Skeletal muscle cell (primary cell): ENCODE measurements at regions not wholly inside any gene's neighbourhood (a gene's known extent, or its start where the extent isn't known, plus 50 kb on each side); places are given as distances from the start of the nearest gene placed in this dataset.
A peak's percentile ranks its signal among the peaks of the same experiment; 100 is the strongest.

Source experiments
- DNase-seq: peaks from one replicate; pipeline ENCODE4 v3.0.0-alpha.2; 2010; ENCODE audit warnings: low read depth
- H3K4me3 ChIP-seq: 2 replicates; pipeline ENCODE4 v1.5.1; 2011; ENCODE audit warnings: low read depth, mild to moderate bottlenecking, control low read depth, low read length, moderate library complexity

- no peak overlapping the region for H3K4me3 ChIP-seq
- DNase-seq, result no peak
Measured at GRCh38 chr13:97559030-97559429, 125.1 kb downstream of the RAP2A start.

- no peak overlapping the region for H3K4me3 ChIP-seq
- DNase-seq, result no peak
Measured at GRCh38 chr13:97559981-97560380, 126.0 kb downstream of the RAP2A start.

- H3K4me3 ChIP-seq, result no peak overlapping the region
- DNase-seq, result no peak
Measured at GRCh38 chr13:97561182-97561581, 127.2 kb downstream of the RAP2A start.

- no peak overlapping the region for H3K4me3 ChIP-seq
- no peak for DNase-seq
Measured at GRCh38 chr13:97562962-97563361, 129.0 kb downstream of the RAP2A start.

GRCh38 chr13:97564956-97565355 lies 131.0 kb downstream of the RAP2A start:
- H3K4me3 ChIP-seq, result no peak overlapping the region
- DNase-seq, result no peak

- H3K4me3 ChIP-seq, result no peak overlapping the region
- no peak for DNase-seq
Measured at GRCh38 chr13:97565906-97566305, 131.9 kb downstream of the RAP2A start.

GRCh38 chr13:97566907-97567306 lies 132.9 kb downstream of the RAP2A start:
- H3K4me3 ChIP-seq, result no peak overlapping the region
- DNase-seq, result no peak

GRCh38 chr13:97567510-97568243 lies 133.7 kb downstream of the RAP2A start:
- DNase-seq, result peak; percentile 29
- H3K4me3 ChIP-seq, result no peak overlapping the region

GRCh38 chr13:97568850-97569249 lies 134.9 kb downstream of the RAP2A start:
- no peak for DNase-seq

GRCh38 chr13:97569841-97570240 lies 135.9 kb downstream of the RAP2A start:
- DNase-seq, result no peak
- no peak overlapping the region for H3K4me3 ChIP-seq

More at GRCh38 chr13:97568850-97569249, 134.9 kb downstream of the RAP2A start:
- H3K4me3 ChIP-seq, result no peak overlapping the region

- no peak overlapping the region for H3K4me3 ChIP-seq
- no peak for DNase-seq
Measured at GRCh38 chr13:97570442-97570841, 136.5 kb downstream of the RAP2A start.

- DNase-seq, result no peak
- no peak overlapping the region for H3K4me3 ChIP-seq
Measured at GRCh38 chr13:97573011-97573410, 139.0 kb downstream of the RAP2A start.

GRCh38 chr13:97574926-97575325 lies 141.0 kb downstream of the RAP2A start:
- H3K4me3 ChIP-seq, result no peak overlapping the region
- no peak for DNase-seq

GRCh38 chr13:97577026-97577425 lies 143.1 kb downstream of the RAP2A start:
- DNase-seq, result no peak
- H3K4me3 ChIP-seq, result no peak overlapping the region

GRCh38 chr13:97582170-97582569 lies 148.2 kb downstream of the RAP2A start:
- H3K4me3 ChIP-seq, result no peak overlapping the region
- no peak for DNase-seq

GRCh38 chr13:97583907-97584497 lies 150.0 kb downstream of the RAP2A start:
- DNase-seq, result no peak
- no peak overlapping the region for H3K4me3 ChIP-seq

- no peak for DNase-seq
- no peak overlapping the region for H3K4me3 ChIP-seq
Measured at GRCh38 chr13:97586941-97587340, 153.0 kb downstream of the RAP2A start.

- no peak for DNase-seq
- no peak overlapping the region for H3K4me3 ChIP-seq
Measured at GRCh38 chr13:97588993-97589392, 155.0 kb downstream of the RAP2A start.

GRCh38 chr13:97600458-97601075 lies 166.6 kb downstream of the RAP2A start:
- no peak overlapping the region for H3K4me3 ChIP-seq
- DNase-seq, result peak; percentile 43

GRCh38 chr13:97615266-97615665 lies 181.3 kb downstream of the RAP2A start:
- DNase-seq, result no peak
- H3K4me3 ChIP-seq, result no peak overlapping the region

- no peak overlapping the region for H3K4me3 ChIP-seq
- no peak for DNase-seq
Measured at GRCh38 chr13:97616385-97616784, 182.4 kb downstream of the RAP2A start.
